Progenitor cell of endocrine pancreas (in vitro differentiated cells): ENCODE measurements at regions not wholly inside any gene's neighbourhood (a gene's known extent, or its start where the extent isn't known, plus 50 kb on each side); places are given as distances from the start of the nearest gene placed in this dataset.

Experiments
- DNase-seq: peaks from one replicate; pipeline ENCODE4 v3.0.0; 2021; ENCODE audit warnings: low spot score; ENCODE audit not compliant: unreplicated experiment
- H3K27ac Mint-ChIP-seq: 2 replicates; pipeline ENCODE4 v1.8.0; 2021; ENCODE audit warnings: mild to moderate bottlenecking, moderate library complexity, mixed read lengths
- H3K27me3 Mint-ChIP-seq: 2 replicates; pipeline ENCODE4 v1.8.0; 2021; ENCODE audit warnings: mixed read lengths
- H3K36me3 Mint-ChIP-seq: 2 replicates; pipeline ENCODE4 v1.8.0; 2022; ENCODE audit warnings: mixed read lengths; ENCODE audit not compliant: insufficient read depth
- H3K4me1 Mint-ChIP-seq: 2 replicates; pipeline ENCODE4 v1.8.0; 2021; ENCODE audit warnings: low read depth, mixed read lengths
- H3K4me3 Mint-ChIP-seq: 2 replicates; pipeline ENCODE4 v1.8.0; 2021; ENCODE audit warnings: low read depth, mild to moderate bottlenecking, moderate library complexity, mixed read lengths
- H3K9me3 Mint-ChIP-seq: 2 replicates; pipeline ENCODE4 v1.8.0; 2021; ENCODE audit warnings: low read depth, mixed read lengths
- TF ChIP-seq, protein P1 (sequence below): fragments of 200-600 bp; sonication (generic); IDR thresholded peaks from one replicate; pipeline ENCODE4 v1.5.0; 2021; ENCODE audit warnings: antibody characterized with exemption, mild to moderate bottlenecking; ENCODE audit not compliant: unreplicated experiment

DNA sequence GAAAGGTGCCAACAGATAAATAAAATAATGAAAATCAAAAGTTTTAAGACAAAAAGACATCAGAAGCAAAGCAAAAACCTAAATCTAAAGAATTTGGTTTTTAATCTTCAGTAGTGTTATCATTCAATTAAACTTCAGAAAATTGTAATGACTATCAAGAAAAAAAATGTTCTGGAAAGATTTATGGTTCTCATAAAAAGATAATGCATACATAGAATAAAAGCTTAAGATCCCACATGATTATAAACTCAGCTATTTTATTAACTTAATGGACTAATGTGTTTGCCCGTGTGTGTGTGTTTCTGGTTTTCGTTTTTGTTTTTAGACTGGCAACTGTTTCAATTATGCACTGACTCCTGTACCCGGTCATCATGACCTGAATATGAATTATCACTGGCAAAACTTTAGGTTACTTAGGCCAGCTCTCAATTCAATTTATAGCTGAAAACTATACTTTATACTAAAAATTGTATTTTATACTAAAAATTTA lies 217.5 kb upstream of the DKK2 start:
- peaks cover 10% of the 10 kb centered on the region for H3K4me1 Mint-ChIP-seq
- TF ChIP-seq, protein P1, sequence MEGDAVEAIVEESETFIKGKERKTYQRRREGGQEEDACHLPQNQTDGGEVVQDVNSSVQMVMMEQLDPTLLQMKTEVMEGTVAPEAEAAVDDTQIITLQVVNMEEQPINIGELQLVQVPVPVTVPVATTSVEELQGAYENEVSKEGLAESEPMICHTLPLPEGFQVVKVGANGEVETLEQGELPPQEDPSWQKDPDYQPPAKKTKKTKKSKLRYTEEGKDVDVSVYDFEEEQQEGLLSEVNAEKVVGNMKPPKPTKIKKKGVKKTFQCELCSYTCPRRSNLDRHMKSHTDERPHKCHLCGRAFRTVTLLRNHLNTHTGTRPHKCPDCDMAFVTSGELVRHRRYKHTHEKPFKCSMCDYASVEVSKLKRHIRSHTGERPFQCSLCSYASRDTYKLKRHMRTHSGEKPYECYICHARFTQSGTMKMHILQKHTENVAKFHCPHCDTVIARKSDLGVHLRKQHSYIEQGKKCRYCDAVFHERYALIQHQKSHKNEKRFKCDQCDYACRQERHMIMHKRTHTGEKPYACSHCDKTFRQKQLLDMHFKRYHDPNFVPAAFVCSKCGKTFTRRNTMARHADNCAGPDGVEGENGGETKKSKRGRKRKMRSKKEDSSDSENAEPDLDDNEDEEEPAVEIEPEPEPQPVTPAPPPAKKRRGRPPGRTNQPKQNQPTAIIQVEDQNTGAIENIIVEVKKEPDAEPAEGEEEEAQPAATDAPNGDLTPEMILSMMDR: no peak
- no peak for DNase-seq
- no peaks in the 10 kb centered on the region for H3K27me3 Mint-ChIP-seq
- no peak overlapping the region for H3K4me3 Mint-ChIP-seq
- no peak overlapping the region for H3K27ac Mint-ChIP-seq
- H3K36me3 Mint-ChIP-seq: no peaks in the 10 kb centered on the region
- H3K9me3 Mint-ChIP-seq: no peaks in the 10 kb centered on the region

DNA sequence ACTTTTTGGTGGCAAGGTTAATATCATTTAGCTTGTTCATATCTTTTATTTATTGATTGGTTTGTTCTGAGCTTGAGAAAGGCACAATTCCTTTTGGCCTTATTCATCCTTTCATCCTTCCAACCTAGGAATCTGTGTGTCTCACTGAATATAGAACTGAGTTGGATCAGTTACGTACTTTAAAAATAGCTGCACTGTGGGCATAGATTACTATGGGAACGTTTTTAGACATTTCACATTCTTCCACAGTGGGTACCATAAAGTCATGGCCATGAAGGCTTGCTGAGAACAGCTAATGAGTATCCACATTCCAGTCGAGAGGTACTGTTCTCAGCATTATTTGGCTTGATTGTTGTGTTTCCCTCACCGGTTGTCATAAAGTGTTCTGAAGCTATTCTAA lies 217.0 kb upstream of the DKK2 start:
- Mint-ChIP-seq H3K4me1 (peaks cover 10% of the 10 kb centered on the region), H3K36me3 (no peaks in the 10 kb centered on the region), H3K27me3 (no peaks in the 10 kb centered on the region), H3K9me3 (no peaks in the 10 kb centered on the region), H3K27ac (no peak overlapping the region), H3K4me3 (no peak overlapping the region)
- DNase-seq: no peak
- TF ChIP-seq, protein P1: no peak

DNA sequence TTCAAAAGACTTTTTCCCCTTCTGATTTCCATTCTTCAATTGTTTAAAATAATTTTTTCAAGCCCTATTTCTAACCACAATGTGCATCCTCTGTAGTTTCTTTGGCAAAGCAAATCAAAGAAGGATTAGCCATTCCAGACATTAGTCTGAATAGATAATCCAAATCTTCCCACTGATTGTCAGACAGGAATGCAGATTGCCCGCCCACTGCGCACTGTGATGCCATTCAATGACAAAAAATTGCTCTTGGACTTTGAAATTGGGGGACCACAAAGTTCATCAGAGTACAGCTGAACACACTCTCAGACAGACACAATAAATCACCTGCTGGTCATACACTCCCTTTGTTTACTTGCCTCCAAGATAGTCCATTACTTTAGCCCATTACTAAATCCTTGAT lies 216.5 kb upstream of the DKK2 start:
- H3K4me3 Mint-ChIP-seq: no peak overlapping the region
- H3K4me1 Mint-ChIP-seq: peaks cover 10% of the 10 kb centered on the region
- H3K27me3 Mint-ChIP-seq: no peaks in the 10 kb centered on the region
- TF ChIP-seq, protein P1: no peak
- H3K27ac Mint-ChIP-seq: no peak overlapping the region
- no peaks in the 10 kb centered on the region for H3K9me3 Mint-ChIP-seq
- no peaks in the 10 kb centered on the region for H3K36me3 Mint-ChIP-seq
- no peak for DNase-seq

DNA sequence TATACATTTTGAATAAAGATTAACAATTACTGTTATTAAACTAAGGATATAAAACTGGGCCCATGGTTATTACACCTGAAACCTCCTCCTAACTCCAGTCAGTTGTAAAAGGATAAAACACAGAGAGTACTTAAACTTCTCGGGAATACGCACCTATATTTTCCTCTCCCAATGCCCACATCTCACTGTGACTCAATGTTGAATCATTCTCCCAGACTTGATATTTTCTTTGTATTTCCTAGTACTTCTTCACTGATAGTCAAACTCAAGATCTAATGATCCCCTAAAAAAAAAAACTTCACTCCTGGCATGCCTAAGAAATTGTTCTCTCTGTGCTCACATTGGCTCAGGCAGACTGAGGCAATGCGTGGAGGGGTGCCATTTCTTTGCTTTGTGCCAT lies 212.5 kb upstream of the DKK2 start:
- TF ChIP-seq, protein P1: no peak
- no peaks in the 10 kb centered on the region for H3K9me3 Mint-ChIP-seq
- H3K4me1 Mint-ChIP-seq: peaks cover 4% of the 10 kb centered on the region
- H3K27ac Mint-ChIP-seq: no peak overlapping the region
- no peak for DNase-seq
- no peaks in the 10 kb centered on the region for H3K27me3 Mint-ChIP-seq
- H3K36me3 Mint-ChIP-seq: no peaks in the 10 kb centered on the region
- H3K4me3 Mint-ChIP-seq: no peak overlapping the region

DNA sequence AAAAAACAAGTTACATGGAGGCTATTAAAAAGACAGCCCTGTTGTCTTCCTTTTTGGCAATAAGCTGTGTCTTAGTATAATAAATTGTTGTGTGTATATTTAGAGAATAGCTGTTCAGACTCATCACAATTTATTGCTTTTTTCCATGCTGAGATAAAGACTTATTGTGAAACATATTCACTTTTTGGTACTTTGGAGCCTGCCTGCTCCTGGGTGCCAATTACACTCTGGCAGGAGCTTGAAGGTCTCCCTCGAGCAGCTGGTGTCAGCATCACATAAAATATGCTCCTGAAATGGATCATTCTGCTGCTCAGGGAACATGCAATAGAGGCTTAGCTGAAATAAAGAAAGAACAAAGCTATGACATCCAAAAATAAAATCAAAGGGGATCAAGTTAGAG lies 211.6 kb upstream of the DKK2 start:
- Mint-ChIP-seq H3K4me1 (peaks cover 1% of the 10 kb centered on the region), H3K4me3 (no peak overlapping the region), H3K27me3 (no peaks in the 10 kb centered on the region), H3K36me3 (no peaks in the 10 kb centered on the region), H3K9me3 (no peaks in the 10 kb centered on the region), H3K27ac (no peak overlapping the region)
- TF ChIP-seq, protein P1: no peak
- DNase-seq: no peak
